Upper lobe of right lung (tissue), 1 donor: ENCODE measurements at regions not wholly inside any gene's neighbourhood (a gene's known extent, or its start where the extent isn't known, plus 50 kb on each side); places are given as distances from the start of the nearest gene placed in this dataset.

Source experiments
- ATAC-seq: fragments of 200-7000 bp; cut with Tn5 transposase; one replicate; pipeline ENCODE4 v1.9.1; 2020; ENCODE audit warnings: mild to moderate bottlenecking, moderate library complexity
- DNase-seq: peaks from one replicate; pipeline ENCODE4 v3.0.0-alpha.2; 2020
- H3K27ac ChIP-seq: fragments of 200-600 bp; one replicate; pipeline ENCODE4 v1.8.0; 2022
- H3K27me3 ChIP-seq: fragments of 200-600 bp; one replicate; pipeline ENCODE4 v1.8.0; 2022; ENCODE audit warnings: mild to moderate bottlenecking
- H3K36me3 ChIP-seq: fragments of 200-600 bp; one replicate; pipeline ENCODE4 v1.8.0; 2022
- H3K4me1 ChIP-seq: fragments of 200-600 bp; one replicate; pipeline ENCODE4 v1.8.0; 2022
- H3K4me3 ChIP-seq: fragments of 200-600 bp; one replicate; pipeline ENCODE4 v1.8.0; 2022; ENCODE audit warnings: mild to moderate bottlenecking
- H3K9me3 ChIP-seq: fragments of 200-600 bp; one replicate; pipeline ENCODE4 v1.8.0; 2022
- intact Hi-C: fragments of 100-400 bp; cut with DNase I; formaldehyde crosslinking; loops from one replicate; pipeline ENCODE4 v1.11.0; 2022
- TF ChIP-seq, protein P1 (sequence below): fragments of 200-600 bp; IDR thresholded peaks from one replicate; pipeline ENCODE4 v1.8.0; 2022; ENCODE audit warnings: antibody characterized with exemption
- donor health status: DM: no; HTN: yes; CAD: no; lungs with severe emphysema.

DNA sequence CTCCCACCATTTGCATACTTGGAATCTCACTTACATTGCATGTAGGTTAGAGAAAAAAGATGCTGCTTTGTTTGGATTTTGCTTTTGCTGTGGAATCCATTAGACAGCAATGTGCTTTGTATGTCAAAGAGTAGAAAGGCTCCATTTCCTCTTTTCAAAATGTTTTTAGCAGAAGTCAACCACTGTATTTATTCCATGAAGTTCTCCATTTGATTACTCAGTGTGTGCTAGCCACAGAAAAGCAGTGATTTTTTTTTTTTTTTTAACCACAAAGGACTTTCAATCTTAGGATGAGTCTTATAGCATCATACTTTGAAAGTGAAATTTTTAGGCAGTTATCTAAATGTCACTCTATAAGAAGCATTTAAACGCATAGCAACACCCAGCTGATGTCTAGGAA lies 285.0 kb upstream of the ADAMTS9 start:
- no peaks in the 10 kb centered on the region for H3K9me3 ChIP-seq
- H3K36me3 ChIP-seq, result no peaks in the 10 kb centered on the region
- H3K4me1 ChIP-seq, result no peaks in the 10 kb centered on the region
- DNase-seq (no peak), ATAC-seq (no peak)
- intact Hi-C loops, result no loop called here
- H3K27ac ChIP-seq, result no peak overlapping the region
- no peaks in the 10 kb centered on the region for H3K27me3 ChIP-seq
- TF ChIP-seq, protein P1, sequence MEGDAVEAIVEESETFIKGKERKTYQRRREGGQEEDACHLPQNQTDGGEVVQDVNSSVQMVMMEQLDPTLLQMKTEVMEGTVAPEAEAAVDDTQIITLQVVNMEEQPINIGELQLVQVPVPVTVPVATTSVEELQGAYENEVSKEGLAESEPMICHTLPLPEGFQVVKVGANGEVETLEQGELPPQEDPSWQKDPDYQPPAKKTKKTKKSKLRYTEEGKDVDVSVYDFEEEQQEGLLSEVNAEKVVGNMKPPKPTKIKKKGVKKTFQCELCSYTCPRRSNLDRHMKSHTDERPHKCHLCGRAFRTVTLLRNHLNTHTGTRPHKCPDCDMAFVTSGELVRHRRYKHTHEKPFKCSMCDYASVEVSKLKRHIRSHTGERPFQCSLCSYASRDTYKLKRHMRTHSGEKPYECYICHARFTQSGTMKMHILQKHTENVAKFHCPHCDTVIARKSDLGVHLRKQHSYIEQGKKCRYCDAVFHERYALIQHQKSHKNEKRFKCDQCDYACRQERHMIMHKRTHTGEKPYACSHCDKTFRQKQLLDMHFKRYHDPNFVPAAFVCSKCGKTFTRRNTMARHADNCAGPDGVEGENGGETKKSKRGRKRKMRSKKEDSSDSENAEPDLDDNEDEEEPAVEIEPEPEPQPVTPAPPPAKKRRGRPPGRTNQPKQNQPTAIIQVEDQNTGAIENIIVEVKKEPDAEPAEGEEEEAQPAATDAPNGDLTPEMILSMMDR, result no peak
- no peak overlapping the region for H3K4me3 ChIP-seq

DNA sequence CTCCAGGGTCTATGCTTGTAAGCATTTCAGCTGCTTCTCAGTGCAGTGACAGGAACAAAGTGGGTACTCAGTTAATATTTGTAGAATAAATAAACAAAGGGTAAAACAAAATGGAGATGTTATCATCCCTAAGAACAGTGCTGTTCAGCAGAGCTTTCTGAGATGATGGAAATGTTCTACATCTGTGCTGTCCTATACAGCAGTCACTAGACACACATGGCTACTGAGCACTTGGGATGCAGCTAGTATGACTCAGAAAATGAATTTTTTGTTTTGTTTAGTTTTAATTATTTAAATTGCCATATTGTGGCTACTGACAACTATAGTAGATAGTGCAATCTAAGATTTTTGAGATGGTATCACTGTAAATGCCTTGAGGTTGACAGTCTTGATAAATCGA lies 283.8 kb upstream of the ADAMTS9 start:
- intact Hi-C loops, result no loop called here
- ATAC-seq, result no peak
- H3K27me3 ChIP-seq, result no peaks in the 10 kb centered on the region

DNA sequence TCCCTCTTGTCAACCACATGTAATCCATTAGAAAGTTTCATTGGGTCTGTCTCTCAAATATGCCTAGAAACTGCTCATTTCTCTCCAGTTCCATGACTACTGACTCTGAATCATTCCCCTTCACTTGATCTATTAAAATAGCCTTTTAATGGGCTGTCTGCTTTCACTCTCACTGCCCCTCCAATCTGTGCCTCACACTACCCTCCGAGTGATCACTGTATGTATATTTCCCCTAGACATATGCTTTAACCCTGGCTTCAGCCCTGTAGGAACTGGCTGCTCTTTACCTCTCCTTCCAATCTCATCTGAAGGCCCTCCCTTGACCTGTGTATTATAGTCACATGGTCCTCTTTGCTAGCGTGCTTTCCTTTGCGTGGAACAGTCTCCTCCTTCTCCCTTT lies 282.8 kb upstream of the ADAMTS9 start:
- intact Hi-C loops, result no loop called here
- no peak for ATAC-seq
- Histone ChIP-seq H3K4me1 (no peaks in the 10 kb centered on the region), H3K4me3 (no peak overlapping the region), H3K36me3 (no peaks in the 10 kb centered on the region), H3K27ac (no peak overlapping the region), H3K27me3 (no peaks in the 10 kb centered on the region), H3K9me3 (no peaks in the 10 kb centered on the region)
- TF ChIP-seq, protein P1, result no peak
- no peak for DNase-seq

More for the DNA sequence above, 283.8 kb upstream of the ADAMTS9 start:
- Histone ChIP-seq H3K9me3 (no peaks in the 10 kb centered on the region), H3K4me1 (no peaks in the 10 kb centered on the region), H3K4me3 (no peak overlapping the region), H3K27ac (no peak overlapping the region), H3K36me3 (no peaks in the 10 kb centered on the region)
- DNase-seq, result no peak
- TF ChIP-seq, protein P1, result no peak

DNA sequence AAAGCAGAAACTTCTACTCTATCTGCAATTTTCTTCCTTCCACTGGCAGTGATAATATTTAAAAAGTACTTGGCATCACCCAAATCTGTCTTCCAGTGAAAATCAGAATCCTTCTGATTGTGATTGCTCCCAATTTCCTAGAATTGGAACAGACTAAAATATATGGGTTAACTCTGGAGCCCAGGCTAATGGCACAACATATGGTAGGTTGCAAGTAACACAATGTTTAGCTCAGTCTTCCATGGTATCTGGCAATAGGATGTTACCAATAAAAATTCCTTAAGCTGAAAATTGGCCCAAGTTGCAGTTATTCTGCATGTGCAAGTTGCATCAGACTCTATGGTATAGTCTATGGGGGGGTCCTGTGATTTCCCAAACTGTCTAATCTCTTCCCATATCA lies 273.5 kb upstream of the ADAMTS9 start:
- Histone ChIP-seq H3K4me1 (no peaks in the 10 kb centered on the region), H3K27ac (no peak overlapping the region), H3K9me3 (no peaks in the 10 kb centered on the region), H3K4me3 (no peak overlapping the region), H3K27me3 (no peaks in the 10 kb centered on the region), H3K36me3 (no peaks in the 10 kb centered on the region)
- intact Hi-C loops, result no loop called here
- no peak for ATAC-seq
- TF ChIP-seq, protein P1, result no peak
- no peak for DNase-seq

DNA sequence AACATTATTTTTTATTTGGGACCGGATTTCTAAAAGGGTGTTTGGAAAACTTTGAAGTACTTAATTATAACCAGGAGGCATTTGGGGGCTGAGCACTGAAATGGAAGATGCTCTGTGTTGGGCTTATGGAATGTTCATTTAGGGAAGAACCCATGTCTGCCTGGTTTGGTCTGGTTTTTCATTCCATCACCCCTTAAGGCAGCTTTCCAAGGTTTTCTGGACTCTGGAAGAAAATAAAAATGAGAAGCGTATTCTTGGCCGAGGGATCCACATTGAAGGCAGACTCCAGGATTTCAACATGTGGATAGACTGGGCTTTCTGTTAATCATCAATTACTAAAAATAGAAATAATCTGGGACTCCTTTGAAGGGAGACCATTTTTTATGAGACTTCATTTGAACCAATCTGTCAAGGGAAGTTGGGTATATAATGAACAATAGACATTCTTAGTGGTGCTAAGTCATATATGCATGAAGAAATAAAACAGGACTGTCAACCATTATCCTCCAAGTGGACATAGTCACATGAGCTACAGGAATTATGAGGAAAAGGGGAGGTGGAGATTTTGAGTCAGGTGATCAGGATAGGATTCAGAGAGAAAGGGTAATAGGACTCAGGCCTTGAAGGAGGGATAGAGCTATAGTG lies 270.5 kb upstream of the ADAMTS9 start:
- ATAC-seq (no peak), DNase-seq (no peak)
- TF ChIP-seq, protein P1, result no peak
- Histone ChIP-seq H3K36me3 (no peaks in the 10 kb centered on the region), H3K9me3 (no peaks in the 10 kb centered on the region), H3K4me1 (peaks cover 8% of the 10 kb centered on the region), H3K27me3 (no peaks in the 10 kb centered on the region), H3K27ac (no peak overlapping the region), H3K4me3 (no peak overlapping the region)
- intact Hi-C loops, result no loop called here
